ENCODE measurements at regions not wholly inside any gene's neighbourhood (a gene's known extent, or its start where the extent isn't known, plus 50 kb on each side); places are given as distances from the start of the nearest gene placed in this dataset.

- TF ChIP-seq POLR2A (IDR thresholded peaks at IDR 0.05) (no peak), CTCF (IDR thresholded peaks at IDR 0.05) (no peak)
- H3K9me3 ChIP-seq: no peaks in the 10 kb centered on the region
- H3K4me1 ChIP-seq: no peaks in the 10 kb centered on the region
- no peak overlapping the region for H3K27ac ChIP-seq
- 74 to 80% methylated on average over 10 of the region's 10 CpGs for WGBS, 2 donors
- no peak for DNase-seq
- intact Hi-C loops (cut with DNase I; ENCODE audit: low total_unique reads): no loop called here
- no peaks in the 10 kb centered on the region for H3K36me3 ChIP-seq (ENCODE audit: low read depth, missing control alignments)
- H3K27me3 ChIP-seq: no peaks in the 10 kb centered on the region
- H3K4me3 ChIP-seq: no peak overlapping the region
Measured at GRCh38 chr2:128578406-128579390, 260.0 kb upstream of the HS6ST1 start.

- 82 to 85% methylated on average over 5 of the region's 5 CpGs for WGBS, 2 donors
- intact Hi-C loops (cut with DNase I; ENCODE audit: low total_unique reads): no loop called here
Measured at GRCh38 chr2:128579825-128580224, 261.2 kb upstream of the HS6ST1 start.

GRCh38 chr2:128580988-128581848 is 262.6 kb upstream of the HS6ST1 start:
- intact Hi-C loops (cut with DNase I; ENCODE audit: low total_unique reads): no loop called here
- H3K36me3 ChIP-seq (ENCODE audit: low read depth, missing control alignments): no peaks in the 10 kb centered on the region
- no peaks in the 10 kb centered on the region for H3K9me3 ChIP-seq
- H3K27ac ChIP-seq: no peak overlapping the region
- 78 to 82% methylated on average over 4 to 6 of the region's 6 CpGs for WGBS, 2 donors
- no peaks in the 10 kb centered on the region for H3K4me1 ChIP-seq
- H3K27me3 ChIP-seq: no peaks in the 10 kb centered on the region
- DNase-seq: no peak
- no peak overlapping the region for H3K4me3 ChIP-seq
- TF ChIP-seq POLR2A (IDR thresholded peaks at IDR 0.05) (no peak), CTCF (IDR thresholded peaks at IDR 0.05) (no peak)

More at GRCh38 chr2:128579825-128580224, 261.2 kb upstream of the HS6ST1 start:
- Histone ChIP-seq H3K27ac (no peak overlapping the region), H3K27me3 (no peaks in the 10 kb centered on the region), H3K9me3 (no peaks in the 10 kb centered on the region), H3K4me1 (no peaks in the 10 kb centered on the region), H3K36me3 (ENCODE audit: low read depth, missing control alignments) (no peaks in the 10 kb centered on the region), H3K4me3 (no peak overlapping the region)
- DNase-seq: no peak
- no peak for TF ChIP-seq CTCF (IDR thresholded peaks at IDR 0.05)

DNA sequence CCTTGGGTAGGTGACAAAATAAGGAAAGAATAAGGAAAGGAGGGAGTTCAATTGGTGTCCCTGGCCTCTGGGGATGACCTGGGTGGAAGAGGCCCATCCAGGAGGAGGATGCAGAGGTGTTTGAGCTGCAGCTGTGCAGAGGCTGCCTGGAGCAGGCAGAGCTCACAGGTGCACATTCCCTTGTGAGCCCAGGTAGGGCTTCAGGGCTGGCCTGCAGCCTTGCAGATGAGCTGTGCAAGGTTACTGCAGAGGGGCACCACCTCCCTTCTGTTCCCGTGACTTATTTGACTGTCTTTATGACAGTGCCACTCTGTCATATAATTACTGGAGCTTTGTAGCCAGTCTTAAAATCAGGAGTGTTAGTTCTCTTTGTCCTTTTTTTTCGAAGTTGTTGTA is 263.2 kb upstream of the HS6ST1 start:
- TF ChIP-seq POLR2A (IDR thresholded peaks at IDR 0.05): no peak
- TF ChIP-seq CTCF (IDR thresholded peaks at IDR 0.05): no peak
- intact Hi-C loops (cut with DNase I; ENCODE audit: low total_unique reads): no loop called here
- DNase-seq: no peak
- H3K9me3 ChIP-seq: no peaks in the 10 kb centered on the region
- H3K27me3 ChIP-seq: no peaks in the 10 kb centered on the region
- WGBS, 2 donors: 91 to 93% methylated on average over 2 of the region's 2 CpGs
- H3K4me1 ChIP-seq: no peaks in the 10 kb centered on the region
- no peak overlapping the region for H3K27ac ChIP-seq
- no peaks in the 10 kb centered on the region for H3K36me3 ChIP-seq (ENCODE audit: low read depth, missing control alignments)
- H3K4me3 ChIP-seq: no peak overlapping the region

Data from testis (tissue), 2 donors.